OCI-LY1 (cell line): ENCODE measurements at regions not wholly inside any gene's neighbourhood (a gene's known extent, or its start where the extent isn't known, plus 50 kb on each side); places are given as distances from the start of the nearest gene placed in this dataset.

Experiments used
- H2AFZ ChIP-seq: fragments of 200-600 bp; sonication (generic), shearing (Covaris generic); 2 replicates; pipeline ENCODE4 v1.6.0; 2014; ENCODE audit warnings: antibody characterized with exemption, mild to moderate bottlenecking, low read length
- H3F3A ChIP-seq: fragments of 200-600 bp; sonication (generic), shearing (Covaris generic); 2 replicates; pipeline ENCODE4 v1.6.0; 2014; ENCODE audit warnings: mild to moderate bottlenecking, antibody characterized with exemption, low read length, moderate library complexity; ENCODE audit not compliant: insufficient read depth
- H3K27ac ChIP-seq: fragments of 200-600 bp; sonication (generic); 2 replicates; pipeline ENCODE4 v1.5.1; 2014; ENCODE audit warnings: low read length, mixed run types, mild to moderate bottlenecking, low read depth; ENCODE audit not compliant: poor library complexity, severe bottlenecking
- H3K27me3 ChIP-seq: fragments of 200-600 bp; sonication (generic); 2 replicates; pipeline ENCODE4 v1.6.0; 2014; ENCODE audit warnings: antibody characterized with exemption, mild to moderate bottlenecking, low read length, moderate library complexity; ENCODE audit not compliant: insufficient read depth
- H3K36me3 ChIP-seq: fragments of 200-600 bp; sonication (generic); 2 replicates; pipeline ENCODE4 v1.6.1; 2014; ENCODE audit warnings: mild to moderate bottlenecking, antibody characterized with exemption, low read length, moderate library complexity, mixed read lengths; ENCODE audit not compliant: insufficient read depth
- H3K4me1 ChIP-seq: fragments of 200-600 bp; sonication (generic); 2 replicates; pipeline ENCODE4 v1.5.1; 2014; ENCODE audit warnings: mild to moderate bottlenecking, low read length, moderate library complexity; ENCODE audit not compliant: insufficient read depth, severe bottlenecking
- H3K4me2 ChIP-seq: fragments of 200-600 bp; sonication (generic), shearing (Covaris generic); 2 replicates; pipeline ENCODE4 v1.6.1; 2014; ENCODE audit warnings: low read length
- H3K4me3 ChIP-seq: fragments of 200-600 bp; sonication (generic); 2 replicates; pipeline ENCODE4 v1.5.1; 2014; ENCODE audit warnings: low read length, low read depth, mild to moderate bottlenecking, mixed read lengths; ENCODE audit not compliant: poor library complexity, severe bottlenecking
- H3K79me2 ChIP-seq: fragments of 200-600 bp; shearing (Covaris generic); 2 replicates; pipeline ENCODE4 v1.6.1; 2016; ENCODE audit warnings: mixed run types, low read length, mixed read lengths; ENCODE audit not compliant: insufficient read depth
- H3K9ac ChIP-seq: fragments of 200-600 bp; sonication (generic), shearing (Covaris generic); 2 replicates; pipeline ENCODE4 v1.6.1; 2014; ENCODE audit warnings: mild to moderate bottlenecking, low read length, mixed read lengths
- H3K9me2 ChIP-seq: fragments of 200-600 bp; sonication (generic), shearing (Covaris generic); 2 replicates; pipeline ENCODE4 v1.6.1; 2014; ENCODE audit warnings: low read depth, mild to moderate bottlenecking, low read length, mixed read lengths
- H3K9me3 ChIP-seq: fragments of 200-600 bp; shearing (Covaris generic); 2 replicates; pipeline ENCODE4 v1.6.1; 2014; ENCODE audit warnings: low read length, mixed read lengths
- H4K20me1 ChIP-seq: fragments of 200-600 bp; sonication (generic), shearing (Covaris generic); 2 replicates; pipeline ENCODE4 v1.6.0; 2016; ENCODE audit warnings: mild to moderate bottlenecking, low read length; ENCODE audit not compliant: insufficient read depth
- CTCF ChIP-seq: fragments of 200-600 bp; sonication (generic), shearing (Covaris generic); IDR thresholded peaks from 2 replicates; pipeline ENCODE4 v1.5.1; 2017; ENCODE audit warnings: mild to moderate bottlenecking, antibody characterized with exemption, low read length, moderate library complexity, mixed read lengths
- EZH2 ChIP-seq: fragments of 200-600 bp; sonication (generic), shearing (Covaris generic); IDR thresholded peaks from 2 replicates; pipeline ENCODE4 v1.8.0; 2017; ENCODE audit warnings: borderline replicate concordance, mixed run types, mild to moderate bottlenecking, antibody characterized with exemption, low read length, moderate library complexity, mixed read lengths

- peaks cover 4% of the 10 kb centered on the region; the same call in 1 of the 2 replicates for H3K27me3 ChIP-seq
- H3K79me2 ChIP-seq, result no peaks in the 10 kb centered on the region
- H3K27ac ChIP-seq, result no peak overlapping the region
- H3K4me2 ChIP-seq, result no peak overlapping the region
- no peak for TF ChIP-seq EZH2
- TF ChIP-seq CTCF, result no peak
- H3K9me2 ChIP-seq, result no peaks in the 10 kb centered on the region
- no peaks in the 10 kb centered on the region for H3K36me3 ChIP-seq
- no peaks in the 10 kb centered on the region for H3F3A ChIP-seq
- no peaks in the 10 kb centered on the region for H3K4me1 ChIP-seq
- H3K9me3 ChIP-seq, result no peaks in the 10 kb centered on the region
- H2AFZ ChIP-seq, result no peak overlapping the region
- no peak overlapping the region for H3K4me3 ChIP-seq
- H3K9ac ChIP-seq, result no peak overlapping the region
- no peaks in the 10 kb centered on the region for H4K20me1 ChIP-seq
Observed at GRCh38 chr16:86902656-86903001, 324.3 kb downstream of the FOXL1 start.

- Histone ChIP-seq H3K4me2 (no peak overlapping the region), H3K79me2 (no peaks in the 10 kb centered on the region), H3K9me2 (no peaks in the 10 kb centered on the region), H3K9me3 (no peaks in the 10 kb centered on the region), H3F3A (no peaks in the 10 kb centered on the region), H2AFZ (no peak overlapping the region), H3K36me3 (no peaks in the 10 kb centered on the region), H3K27ac (no peak overlapping the region), H3K27me3 (peaks cover 4% of the 10 kb centered on the region; the same call in 1 of the 2 replicates), H3K9ac (no peak overlapping the region), H3K4me3 (no peak overlapping the region), H3K4me1 (no peaks in the 10 kb centered on the region), H4K20me1 (no peaks in the 10 kb centered on the region)
- TF ChIP-seq EZH2, result no peak
- TF ChIP-seq CTCF, result no peak
Observed at GRCh38 chr16:86903068-86903467, 324.7 kb downstream of the FOXL1 start.

GRCh38 chr16:86905302-86905701 is 327.0 kb downstream of the FOXL1 start:
- Histone ChIP-seq H3K27ac (no peak overlapping the region), H3K36me3 (no peaks in the 10 kb centered on the region), H3K4me3 (no peak overlapping the region), H3K79me2 (no peaks in the 10 kb centered on the region), H3K9ac (no peak overlapping the region), H3K9me2 (no peaks in the 10 kb centered on the region), H3F3A (no peaks in the 10 kb centered on the region), H3K4me2 (no peak overlapping the region), H3K9me3 (no peaks in the 10 kb centered on the region), H3K27me3 (peaks cover 4% of the 10 kb centered on the region; the same call in 1 of the 2 replicates), H3K4me1 (no peaks in the 10 kb centered on the region), H2AFZ (no peak overlapping the region), H4K20me1 (no peaks in the 10 kb centered on the region)
- TF ChIP-seq EZH2 (no peak), CTCF (no peak)
